C4-2B (cell line): ENCODE measurements at regions not wholly inside any gene's neighbourhood (a gene's known extent, or its start where the extent isn't known, plus 50 kb on each side); places are given as distances from the start of the nearest gene placed in this dataset.

Source experiments
- H3K27ac ChIP-seq: fragments of 450-650 bp; 2 replicates; pipeline ENCODE4 v1.5.1; 2017
- CTCF ChIP-seq: fragments of 450-650 bp; conservative IDR thresholded peaks from 2 replicates; pipeline ENCODE4 v1.5.1; 2017; ENCODE audit warnings: mild to moderate bottlenecking
- ZFX ChIP-seq: fragments of 450-650 bp; IDR thresholded peaks from 2 replicates; pipeline ENCODE4 v1.6.1; 2017

DNA sequence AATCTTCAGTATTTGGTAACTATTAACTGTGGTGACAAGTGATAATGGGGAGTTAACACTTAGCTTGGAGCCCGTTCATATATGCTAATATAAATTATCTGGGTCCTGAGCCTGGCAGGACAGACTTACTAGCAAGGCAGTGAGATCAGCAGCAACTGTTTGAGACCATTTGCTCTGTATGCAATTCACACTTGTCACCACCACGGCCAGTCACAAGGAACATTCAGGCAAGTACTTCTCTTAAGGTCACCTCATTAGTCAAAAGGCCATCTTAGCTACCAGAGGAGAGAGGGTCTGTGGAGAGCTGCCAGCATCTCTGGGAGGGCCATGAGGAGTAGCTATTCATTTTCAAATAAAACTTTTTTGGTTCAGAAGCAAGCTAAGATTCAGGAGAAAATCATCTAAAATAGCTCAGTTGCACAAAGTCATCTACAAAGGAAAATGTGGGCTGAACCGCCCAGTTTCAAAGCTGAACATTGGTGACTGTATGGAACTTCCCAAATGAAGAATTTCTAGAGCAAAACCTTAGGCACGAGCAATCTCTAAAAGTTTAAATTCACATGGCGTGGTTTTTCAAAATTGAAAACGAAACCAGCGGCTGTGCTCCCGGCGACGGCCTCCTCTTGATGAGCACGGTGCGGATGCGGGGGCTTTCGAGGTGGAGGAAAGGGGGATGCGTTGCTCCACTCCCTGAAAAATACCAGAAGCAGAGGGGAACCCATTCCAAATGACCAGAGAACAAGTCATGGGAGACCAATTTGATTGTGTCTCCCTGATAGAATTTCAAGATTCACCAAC is 233.5 kb upstream of the MGMT start:
- no peak overlapping the region for H3K27ac ChIP-seq
- TF ChIP-seq CTCF (no peak), ZFX (no peak)

DNA sequence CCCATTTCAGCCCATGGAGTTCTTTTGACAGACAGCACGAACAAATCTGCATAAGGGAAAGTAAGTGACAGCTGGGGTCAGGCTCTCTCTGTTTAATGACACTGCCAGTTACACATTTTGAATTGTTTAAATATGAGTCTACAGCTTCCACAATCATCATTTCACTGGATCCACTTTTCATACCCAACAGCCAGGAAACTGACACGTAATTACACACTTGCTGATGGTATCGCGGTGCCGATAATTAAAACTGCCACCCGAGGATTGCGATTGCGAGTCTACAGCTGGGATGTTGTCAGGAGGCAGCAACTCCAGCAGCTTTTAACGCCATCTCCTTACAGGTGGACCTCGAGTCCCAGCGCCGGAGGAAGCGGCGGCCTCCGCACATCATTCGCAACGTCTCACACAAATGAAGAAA is 230.8 kb upstream of the MGMT start:
- H3K27ac ChIP-seq, result no peak overlapping the region
- TF ChIP-seq ZFX (no peak), CTCF (no peak)

DNA sequence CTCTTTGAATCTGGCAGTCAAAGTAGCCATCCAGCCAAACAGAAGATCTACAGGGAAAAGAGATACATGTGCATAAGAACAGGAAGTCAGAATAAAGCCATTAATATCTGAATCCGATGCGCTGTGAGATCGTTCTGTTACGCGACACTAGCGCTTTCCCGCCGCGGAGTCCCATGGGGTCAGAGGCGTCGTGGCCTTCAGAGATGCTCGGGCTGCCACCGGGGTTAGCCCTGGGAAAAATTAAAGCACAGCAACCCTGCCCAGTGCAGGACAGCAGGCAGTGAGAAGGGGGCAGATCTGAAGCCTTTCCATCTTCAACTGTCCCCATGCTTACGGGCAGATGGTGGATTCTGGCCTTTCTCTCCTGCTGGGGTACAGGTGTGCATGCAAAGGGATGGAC is 225.6 kb upstream of the MGMT start:
- no peak overlapping the region for H3K27ac ChIP-seq
- no peak for TF ChIP-seq ZFX
- no peak for TF ChIP-seq CTCF

DNA sequence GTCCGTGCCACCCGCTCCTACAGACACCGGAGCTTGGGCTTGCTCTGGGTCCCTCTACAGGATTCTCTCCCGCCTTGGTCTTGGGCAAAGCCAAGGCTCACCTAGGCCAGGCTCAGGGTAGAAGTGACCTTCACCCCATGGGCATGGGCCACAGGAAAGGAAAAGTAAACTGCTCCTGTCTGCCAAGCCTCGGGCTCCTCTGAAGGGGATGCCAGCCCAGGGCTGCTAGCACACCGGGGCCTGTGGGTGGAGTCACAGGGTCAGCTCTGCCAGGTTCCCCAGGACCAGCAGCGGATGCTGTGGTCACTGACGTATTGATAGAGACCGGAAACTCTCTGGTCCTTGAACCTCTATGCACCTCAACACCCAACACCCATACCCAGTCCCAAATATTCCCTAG is 222.7 kb upstream of the MGMT start:
- no peak overlapping the region for H3K27ac ChIP-seq
- TF ChIP-seq CTCF, result no peak
- no peak for TF ChIP-seq ZFX

- H3K27ac ChIP-seq, result no peak overlapping the region
- TF ChIP-seq ZFX (no peak), CTCF (no peak)
Measured at GRCh38 chr10:129244757-129245156, 222.3 kb upstream of the MGMT start.

GRCh38 chr10:129253161-129253864 is 213.7 kb upstream of the MGMT start:
- no peak overlapping the region for H3K27ac ChIP-seq
- TF ChIP-seq ZFX (no peak), CTCF (no peak)

- TF ChIP-seq ZFX, result no peak
- no peak for TF ChIP-seq CTCF
- no peak overlapping the region for H3K27ac ChIP-seq
Measured at GRCh38 chr10:129253865-129254179, 213.2 kb upstream of the MGMT start.
